Neural progenitor cell (in vitro differentiated cells): ENCODE measurements at regions not wholly inside any gene's neighbourhood (a gene's known extent, or its start where the extent isn't known, plus 50 kb on each side); places are given as distances from the start of the nearest gene placed in this dataset.

Experiments used
- DNase-seq: peaks from one replicate; pipeline ENCODE4 v3.0.0-alpha.2; 2016; ENCODE audit warnings: low spot score
- H2AFZ ChIP-seq: fragments of 200-600 bp; sonication (generic); replicated peaks from 2 replicates; pipeline ENCODE4 v1.6.1; 2016; ENCODE audit warnings: antibody characterized with exemption
- H3F3A ChIP-seq: fragments of 200-600 bp; sonication (generic); 2 replicates; pipeline ENCODE4 v1.6.1; 2016; ENCODE audit warnings: antibody characterized with exemption, low read depth
- H3K27ac ChIP-seq: fragments of 200-600 bp; sonication (generic); 2 replicates; pipeline ENCODE4 v1.5.1; 2016; ENCODE audit warnings: mild to moderate bottlenecking
- H3K27me3 ChIP-seq: fragments of 200-600 bp; sonication (generic); 2 replicates; pipeline ENCODE4 v1.6.1; 2016; ENCODE audit warnings: mild to moderate bottlenecking, moderate library complexity
- H3K36me3 ChIP-seq: fragments of 200-600 bp; sonication (generic); 2 replicates; pipeline ENCODE4 v1.5.1; 2016
- H3K4me1 ChIP-seq: fragments of 200-600 bp; sonication (generic); 2 replicates; pipeline ENCODE4 v1.6.1; 2016; ENCODE audit warnings: mixed run types
- H3K4me2 ChIP-seq: fragments of 200-600 bp; sonication (generic); 2 replicates; pipeline ENCODE4 v1.6.1; 2016
- H3K4me3 ChIP-seq: fragments of 200-600 bp; sonication (generic); 2 replicates; pipeline ENCODE4 v1.5.1; 2016
- H3K79me2 ChIP-seq: fragments of 200-600 bp; sonication (generic); 2 replicates; pipeline ENCODE4 v1.6.1; 2016; ENCODE audit warnings: low read depth
- H3K9ac ChIP-seq: fragments of 200-600 bp; sonication (generic); 2 replicates; pipeline ENCODE4 v1.6.1; 2016
- H3K9me3 ChIP-seq: fragments of 200-600 bp; sonication (generic); 2 replicates; pipeline ENCODE4 v1.5.1; 2016; ENCODE audit warnings: low read depth
- H4K20me1 ChIP-seq: fragments of 200-600 bp; sonication (generic); 2 replicates; pipeline ENCODE4 v1.6.1; 2016; ENCODE audit warnings: low read depth
- H3K27ac Mint-ChIP-seq: 3 replicates; pipeline ENCODE4 v1.8.0; 2021; ENCODE audit warnings: mixed read lengths
- H3K27me3 Mint-ChIP-seq: 2 replicates; pipeline ENCODE4 v1.8.0; 2022; ENCODE audit warnings: low read depth, mild to moderate bottlenecking, inconsistent platforms, moderate library complexity, mixed read lengths; ENCODE audit not compliant: insufficient read depth
- H3K36me3 Mint-ChIP-seq: 3 replicates; pipeline ENCODE4 v1.8.0; 2021; ENCODE audit warnings: mixed read lengths
- H3K4me1 Mint-ChIP-seq: 3 replicates; pipeline ENCODE4 v1.8.0; 2021; ENCODE audit warnings: mixed read lengths
- H3K4me3 Mint-ChIP-seq: 3 replicates; pipeline ENCODE4 v1.8.0; 2021; ENCODE audit warnings: mild to moderate bottlenecking, moderate library complexity, mixed read lengths
- H3K9me3 Mint-ChIP-seq: 3 replicates; pipeline ENCODE4 v1.8.0; 2020; ENCODE audit warnings: mixed read lengths
- EZH2 ChIP-seq: fragments of 200-600 bp; sonication (generic); IDR thresholded peaks from 2 replicates; pipeline ENCODE4 v1.6.1; 2017; ENCODE audit warnings: antibody characterized with exemption, mild to moderate bottlenecking, moderate library complexity
- EZH2phosphoT487 ChIP-seq: fragments of 200-600 bp; sonication (generic); IDR thresholded peaks from 2 replicates; pipeline ENCODE4 v1.6.1; 2017; ENCODE audit warnings: antibody characterized with exemption
- TF ChIP-seq, protein P1 (sequence below): fragments of 200-600 bp; sonication (generic); IDR thresholded peaks from 2 replicates; pipeline ENCODE4 v1.5.1; 2017; ENCODE audit warnings: antibody characterized with exemption, mild to moderate bottlenecking

DNA sequence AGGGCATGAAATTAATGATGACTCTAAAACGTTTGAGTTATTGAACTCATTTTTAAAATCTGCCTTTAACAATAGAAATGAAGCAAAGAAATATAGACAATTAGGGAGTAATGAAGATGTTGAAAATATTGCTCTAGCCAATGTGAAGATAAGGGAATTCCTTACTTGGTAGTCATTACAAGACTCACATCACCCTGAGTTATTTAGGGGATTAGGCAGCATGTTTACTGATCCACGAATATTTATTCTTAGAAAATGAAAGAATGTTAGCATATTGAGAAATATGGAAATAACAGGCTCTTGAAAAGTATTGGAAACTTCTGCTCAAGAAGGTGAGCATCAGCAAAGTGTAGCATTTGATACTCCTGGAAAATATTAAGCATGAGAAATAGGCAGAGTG lies 398.1 kb upstream of the ARPP21 start:
- no peaks in the 10 kb centered on the region for H3F3A ChIP-seq
- no peak overlapping the region for H2AFZ ChIP-seq
- H4K20me1 ChIP-seq, result no peaks in the 10 kb centered on the region
- Mint-ChIP-seq H3K4me3 (no peak overlapping the region), H3K4me1 (peaks cover 26% of the 10 kb centered on the region), H3K27me3 (peaks cover 2% of the 10 kb centered on the region), H3K9me3 (no peaks in the 10 kb centered on the region), H3K36me3 (no peaks in the 10 kb centered on the region), H3K27ac (no peak overlapping the region)
- DNase-seq, result no peak
- H3K4me2 ChIP-seq, result no peak overlapping the region
- no peaks in the 10 kb centered on the region for H3K79me2 ChIP-seq
- H3K4me1 ChIP-seq, result peaks cover 5% of the 10 kb centered on the region
- H3K27me3 ChIP-seq, result no peaks in the 10 kb centered on the region
- no peak overlapping the region for H3K9ac ChIP-seq
- no peak overlapping the region for H3K27ac ChIP-seq
- no peak overlapping the region for H3K4me3 ChIP-seq
- TF ChIP-seq, protein P1, sequence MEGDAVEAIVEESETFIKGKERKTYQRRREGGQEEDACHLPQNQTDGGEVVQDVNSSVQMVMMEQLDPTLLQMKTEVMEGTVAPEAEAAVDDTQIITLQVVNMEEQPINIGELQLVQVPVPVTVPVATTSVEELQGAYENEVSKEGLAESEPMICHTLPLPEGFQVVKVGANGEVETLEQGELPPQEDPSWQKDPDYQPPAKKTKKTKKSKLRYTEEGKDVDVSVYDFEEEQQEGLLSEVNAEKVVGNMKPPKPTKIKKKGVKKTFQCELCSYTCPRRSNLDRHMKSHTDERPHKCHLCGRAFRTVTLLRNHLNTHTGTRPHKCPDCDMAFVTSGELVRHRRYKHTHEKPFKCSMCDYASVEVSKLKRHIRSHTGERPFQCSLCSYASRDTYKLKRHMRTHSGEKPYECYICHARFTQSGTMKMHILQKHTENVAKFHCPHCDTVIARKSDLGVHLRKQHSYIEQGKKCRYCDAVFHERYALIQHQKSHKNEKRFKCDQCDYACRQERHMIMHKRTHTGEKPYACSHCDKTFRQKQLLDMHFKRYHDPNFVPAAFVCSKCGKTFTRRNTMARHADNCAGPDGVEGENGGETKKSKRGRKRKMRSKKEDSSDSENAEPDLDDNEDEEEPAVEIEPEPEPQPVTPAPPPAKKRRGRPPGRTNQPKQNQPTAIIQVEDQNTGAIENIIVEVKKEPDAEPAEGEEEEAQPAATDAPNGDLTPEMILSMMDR, result no peak
- TF ChIP-seq EZH2phosphoT487, result no peak
- TF ChIP-seq EZH2, result no peak
- no peaks in the 10 kb centered on the region for H3K36me3 ChIP-seq
- no peaks in the 10 kb centered on the region for H3K9me3 ChIP-seq

- H3K9ac ChIP-seq, result no peak overlapping the region
- H3K27me3 ChIP-seq, result no peaks in the 10 kb centered on the region
- Mint-ChIP-seq H3K27me3 (no peaks in the 10 kb centered on the region), H3K36me3 (no peaks in the 10 kb centered on the region), H3K4me3 (no peak overlapping the region), H3K27ac (no peak overlapping the region), H3K9me3 (no peaks in the 10 kb centered on the region), H3K4me1 (no peaks in the 10 kb centered on the region)
- H3K27ac ChIP-seq, result no peak overlapping the region
- H3K4me2 ChIP-seq, result no peak overlapping the region
- TF ChIP-seq, protein P1, result no peak
- no peak for TF ChIP-seq EZH2
- TF ChIP-seq EZH2phosphoT487, result no peak
- H3K9me3 ChIP-seq, result no peaks in the 10 kb centered on the region
- DNase-seq, result no peak
- no peaks in the 10 kb centered on the region for H3K79me2 ChIP-seq
- H2AFZ ChIP-seq, result no peak overlapping the region
- H3K4me3 ChIP-seq, result no peak overlapping the region
- no peaks in the 10 kb centered on the region for H3F3A ChIP-seq
- no peaks in the 10 kb centered on the region for H3K36me3 ChIP-seq
- H4K20me1 ChIP-seq, result no peaks in the 10 kb centered on the region
- no peaks in the 10 kb centered on the region for H3K4me1 ChIP-seq
Observed at GRCh38 chr3:35254917-35255316, 384.4 kb upstream of the ARPP21 start.

DNA sequence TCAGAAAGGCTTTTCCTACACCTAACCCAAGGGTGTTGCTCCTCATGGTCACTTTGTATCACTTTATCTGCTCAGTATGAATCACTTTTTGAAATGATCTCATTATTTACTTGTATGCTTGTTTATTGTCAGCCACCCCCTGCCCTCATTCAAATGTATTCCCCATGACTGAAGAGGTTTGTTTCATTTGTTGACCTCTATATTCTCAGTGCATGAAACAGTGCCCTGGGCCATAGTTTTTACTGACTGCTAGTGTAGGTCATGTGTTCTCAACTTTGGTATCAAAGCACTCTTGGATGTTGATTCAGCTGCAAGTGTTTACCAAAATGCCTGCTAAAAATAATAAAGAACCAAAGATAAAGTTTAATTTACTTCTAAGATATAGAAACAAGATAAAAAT lies 381.7 kb upstream of the ARPP21 start:
- Histone ChIP-seq H3K4me3 (no peak overlapping the region), H3K4me1 (no peaks in the 10 kb centered on the region), H3K4me2 (no peak overlapping the region), H3K27me3 (no peaks in the 10 kb centered on the region), H3K36me3 (no peaks in the 10 kb centered on the region), H3K27ac (no peak overlapping the region), H3K79me2 (no peaks in the 10 kb centered on the region), H3F3A (no peaks in the 10 kb centered on the region), H3K9me3 (no peaks in the 10 kb centered on the region), H4K20me1 (no peaks in the 10 kb centered on the region), H3K9ac (no peak overlapping the region), H2AFZ (no peak overlapping the region)
- no peak for TF ChIP-seq EZH2phosphoT487
- TF ChIP-seq EZH2, result no peak
- TF ChIP-seq, protein P1, result no peak
- DNase-seq, result no peak
- Mint-ChIP-seq H3K9me3 (no peaks in the 10 kb centered on the region), H3K27ac (no peak overlapping the region), H3K27me3 (no peaks in the 10 kb centered on the region), H3K36me3 (no peaks in the 10 kb centered on the region), H3K4me1 (no peaks in the 10 kb centered on the region), H3K4me3 (no peak overlapping the region)

- Histone ChIP-seq H3F3A (no peaks in the 10 kb centered on the region), H3K4me1 (no peaks in the 10 kb centered on the region), H3K79me2 (no peaks in the 10 kb centered on the region), H3K9me3 (no peaks in the 10 kb centered on the region), H3K36me3 (no peaks in the 10 kb centered on the region), H3K27ac (no peak overlapping the region), H2AFZ (peak overlapping the region; percentile 38), H4K20me1 (no peaks in the 10 kb centered on the region), H3K4me3 (no peak overlapping the region), H3K9ac (no peak overlapping the region), H3K4me2 (no peak overlapping the region), H3K27me3 (no peaks in the 10 kb centered on the region)
- Mint-ChIP-seq H3K4me3 (no peak overlapping the region), H3K9me3 (no peaks in the 10 kb centered on the region), H3K27me3 (no peaks in the 10 kb centered on the region), H3K27ac (no peak overlapping the region), H3K36me3 (no peaks in the 10 kb centered on the region), H3K4me1 (peaks cover 5% of the 10 kb centered on the region)
- DNase-seq, result no peak
- TF ChIP-seq EZH2 (no peak), EZH2phosphoT487 (no peak)
- TF ChIP-seq, protein P1, result no peak
Observed at GRCh38 chr3:35262406-35262805, 376.9 kb upstream of the ARPP21 start.
